Stimulated activated CD4-positive, alpha-beta T cell treated with anti-CD3 and anti-CD28 coated beads, TNF-alpha, amount 100 ng/mL, for 24 hours (primary cell): ENCODE measurements at regions not wholly inside any gene's neighbourhood (a gene's known extent, or its start where the extent isn't known, plus 50 kb on each side); places are given as distances from the start of the nearest gene placed in this dataset.

Experiments
- DNase-seq, 3 experiments: peaks; one replicate each; pipeline ENCODE4 v3.0.0-alpha.2; 2020; ENCODE audit warnings: low read depth in 3 of 3

GRCh38 chr22:27273853-27274252 lies 527.7 kb downstream of the MN1 start:
- DNase-seq, result no peak

- no peak for DNase-seq
Measured at GRCh38 chr22:27274770-27275449, 526.6 kb downstream of the MN1 start.

GRCh38 chr22:27278946-27279345 lies 522.6 kb downstream of the MN1 start:
- DNase-seq, result no peak

- no peak for DNase-seq
Measured at GRCh38 chr22:27283240-27283639, 518.3 kb downstream of the MN1 start.

- DNase-seq, result no peak
Measured at GRCh38 chr22:27283714-27284113, 517.8 kb downstream of the MN1 start.

- no peak for DNase-seq
Measured at GRCh38 chr22:27284324-27284723, 517.2 kb downstream of the MN1 start.

GRCh38 chr22:27286711-27287110 lies 514.8 kb downstream of the MN1 start:
- DNase-seq, result no peak

- no peak for DNase-seq
Measured at GRCh38 chr22:27292542-27293299, 508.8 kb downstream of the MN1 start.

GRCh38 chr22:27293721-27294445 lies 507.7 kb downstream of the MN1 start:
- DNase-seq, result no peak

- DNase-seq, result no peak
Measured at GRCh38 chr22:27295040-27295439, 506.5 kb downstream of the MN1 start.

GRCh38 chr22:27295605-27296004 lies 506.0 kb downstream of the MN1 start:
- DNase-seq, result no peak

GRCh38 chr22:27296091-27296675 lies 505.4 kb downstream of the MN1 start:
- no peak for DNase-seq

GRCh38 chr22:27297125-27297524 lies 504.4 kb downstream of the MN1 start:
- DNase-seq, result no peak

- DNase-seq, result no peak
Measured at GRCh38 chr22:27298332-27298731, 503.2 kb downstream of the MN1 start.

- DNase-seq, result no peak
Measured at GRCh38 chr22:27298742-27299141, 502.8 kb downstream of the MN1 start.

- no peak for DNase-seq
Measured at GRCh38 chr22:27299181-27300085, 502.1 kb downstream of the MN1 start.

GRCh38 chr22:27300536-27301285 lies 500.8 kb downstream of the MN1 start:
- no peak for DNase-seq

- no peak for DNase-seq
Measured at GRCh38 chr22:27302501-27302900, 499.1 kb downstream of the MN1 start.

- no peak for DNase-seq
Measured at GRCh38 chr22:27303718-27304117, 497.8 kb downstream of the MN1 start.

- DNase-seq, result no peak
Measured at GRCh38 chr22:27306771-27307170, 494.8 kb downstream of the MN1 start.
